T-helper 2 cell (primary cell): ENCODE measurements at regions not wholly inside any gene's neighbourhood (a gene's known extent, or its start where the extent isn't known, plus 50 kb on each side); places are given as distances from the start of the nearest gene placed in this dataset.

ENCODE experiments used
- DNase-seq, 5 experiments: peaks; one replicate each; pipeline versions ENCODE4 v3.0.0 to v3.0.0-alpha.2; 2012 to 2022

DNA sequence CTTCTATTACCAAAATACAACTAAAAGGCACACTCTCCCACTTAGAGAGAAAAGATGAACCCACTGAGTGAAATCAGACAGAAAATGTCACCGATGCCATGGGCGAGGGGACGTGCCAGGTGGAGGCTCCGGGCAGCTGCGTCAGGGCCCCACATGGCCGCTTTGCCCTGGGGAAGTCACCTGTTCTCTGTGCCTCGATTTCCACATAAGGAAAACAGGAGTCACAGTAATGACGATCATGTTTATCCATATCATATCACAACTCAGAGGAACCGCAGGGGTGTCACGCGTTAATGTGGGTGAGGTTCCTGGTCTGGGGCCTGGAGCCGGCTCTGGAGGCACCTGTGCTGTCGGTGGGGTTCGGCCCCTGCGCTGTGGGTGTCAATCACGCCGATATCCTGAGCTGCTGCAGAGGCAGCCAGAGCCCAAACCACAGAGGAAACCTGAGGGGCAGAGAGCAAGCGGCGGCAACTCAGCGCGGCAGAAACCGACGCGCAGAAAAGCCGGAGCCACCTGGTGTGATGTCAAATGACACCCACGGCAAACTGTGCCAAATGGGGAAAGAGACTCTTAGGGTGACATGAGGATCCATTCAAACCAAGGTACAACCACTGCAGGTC lies 243.7 kb downstream of the BRD1 start:
- DNase-seq: no peak

DNA sequence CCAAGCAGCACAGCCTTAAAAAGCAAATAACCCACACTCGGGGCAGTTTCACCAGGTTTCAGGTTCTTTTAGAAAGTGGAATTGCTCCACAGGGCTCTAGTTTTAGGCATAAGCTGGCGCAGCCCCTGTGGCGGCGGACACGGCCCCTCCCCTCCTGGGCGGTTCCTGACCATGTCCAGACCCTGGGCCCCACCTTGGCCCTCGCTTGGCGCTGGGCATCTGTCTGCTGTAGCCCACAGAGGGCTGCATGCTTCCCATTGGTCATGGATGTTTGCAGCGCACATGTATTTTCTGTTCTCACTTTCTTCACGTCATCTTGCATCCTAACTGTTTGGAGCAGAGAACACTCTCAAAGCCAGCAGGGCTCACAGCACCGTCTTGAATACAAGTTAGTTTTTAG lies 244.3 kb downstream of the BRD1 start:
- no peak for DNase-seq

DNA sequence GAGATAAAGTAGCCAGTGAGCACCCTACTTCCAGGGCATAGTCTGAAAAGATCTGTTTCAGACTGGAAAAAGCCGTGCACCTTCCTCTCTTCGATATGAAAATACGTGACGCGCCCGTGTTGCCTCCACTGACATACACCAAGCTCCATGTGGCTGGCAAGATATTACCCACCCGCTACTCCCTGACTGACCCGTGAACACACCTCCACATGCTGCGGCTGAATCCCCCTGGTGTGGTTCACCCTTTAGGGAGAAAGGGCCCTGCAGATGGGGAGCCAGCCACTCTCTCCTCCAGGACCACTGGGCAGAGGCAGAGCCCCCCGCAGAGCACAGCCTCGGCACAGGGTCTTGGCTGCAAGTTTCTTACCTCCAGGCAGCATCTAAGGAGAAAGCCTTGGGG lies 245.0 kb downstream of the BRD1 start:
- DNase-seq: no peak

DNA sequence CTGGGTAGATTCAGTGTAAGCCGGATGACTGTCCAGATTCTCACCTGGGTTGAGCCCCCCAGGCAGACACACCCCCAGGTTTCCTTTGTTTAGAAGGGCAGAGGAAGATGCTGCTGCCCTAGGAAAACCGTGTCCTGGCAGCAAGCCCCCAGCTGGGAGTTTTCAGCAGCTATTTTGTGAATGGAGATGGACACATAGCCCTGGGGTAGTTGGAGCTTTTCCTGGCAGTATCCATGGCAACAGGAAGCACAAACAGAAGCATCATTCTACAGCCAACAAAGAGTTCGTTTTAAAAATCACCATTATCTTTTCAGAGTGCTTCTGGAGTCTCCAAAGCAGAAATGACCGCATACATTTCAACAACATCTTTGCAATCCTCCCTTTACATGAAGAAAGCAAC lies 245.5 kb downstream of the BRD1 start:
- DNase-seq: no peak

DNA sequence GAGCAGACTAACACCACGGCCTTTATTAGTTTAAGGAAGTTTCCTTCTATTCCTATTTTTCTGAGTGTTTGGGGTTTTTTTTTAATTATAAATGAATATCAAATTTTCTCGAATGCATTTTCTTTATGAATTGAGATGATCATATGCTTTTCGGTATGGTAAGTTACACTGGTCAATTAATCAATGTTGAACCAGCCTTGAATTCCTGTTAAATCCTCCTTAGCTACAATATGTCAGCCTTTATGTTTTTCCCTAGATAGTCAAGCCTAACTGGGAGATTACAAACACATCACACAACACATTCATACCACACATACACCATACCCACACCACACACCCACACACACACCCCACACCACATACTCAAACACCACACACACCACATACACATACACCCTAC lies 247.6 kb downstream of the BRD1 start:
- DNase-seq: no peak

DNA sequence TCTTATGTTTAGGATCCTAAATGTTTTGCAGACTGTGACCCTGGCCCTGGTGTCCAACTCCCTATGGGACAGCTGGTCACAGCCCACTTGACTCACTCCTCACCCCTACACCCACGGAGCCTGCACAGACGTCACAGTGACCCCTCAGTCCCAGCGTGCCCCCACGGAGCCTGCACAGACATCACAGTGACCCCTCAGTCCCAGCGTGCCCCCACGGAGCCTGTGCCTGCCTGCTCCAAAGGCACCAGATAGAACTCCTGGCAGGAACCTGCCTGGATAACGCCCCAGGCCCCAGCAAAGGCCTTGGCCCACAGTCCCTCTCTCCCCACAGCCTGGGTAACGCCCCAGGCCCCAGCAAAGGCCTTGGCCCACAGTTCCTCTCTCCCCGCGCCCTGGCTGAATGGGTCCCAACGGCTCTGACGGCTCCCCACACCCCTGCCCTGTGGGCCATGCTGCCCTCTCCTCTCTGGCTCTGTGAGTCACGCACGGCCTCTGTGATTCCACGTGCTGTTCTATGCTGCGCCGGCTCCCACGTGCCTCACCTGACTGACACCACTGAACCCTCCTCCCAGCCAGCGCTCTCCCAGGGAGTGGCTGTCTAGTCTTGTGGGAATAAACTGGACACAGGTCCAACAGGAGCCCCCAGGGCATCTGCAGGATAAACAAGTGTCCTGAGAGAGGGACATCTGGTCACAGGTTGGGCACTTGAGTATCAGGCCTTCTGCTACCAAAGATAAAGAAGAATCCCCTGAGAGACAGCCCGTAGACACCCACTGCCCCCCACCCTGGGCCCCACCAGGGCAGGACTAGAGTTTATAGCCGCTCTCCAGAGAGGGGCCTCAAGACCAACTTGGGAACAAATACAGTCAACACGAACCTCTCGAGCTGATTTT lies 250.3 kb downstream of the BRD1 start:
- no peak for DNase-seq

DNA sequence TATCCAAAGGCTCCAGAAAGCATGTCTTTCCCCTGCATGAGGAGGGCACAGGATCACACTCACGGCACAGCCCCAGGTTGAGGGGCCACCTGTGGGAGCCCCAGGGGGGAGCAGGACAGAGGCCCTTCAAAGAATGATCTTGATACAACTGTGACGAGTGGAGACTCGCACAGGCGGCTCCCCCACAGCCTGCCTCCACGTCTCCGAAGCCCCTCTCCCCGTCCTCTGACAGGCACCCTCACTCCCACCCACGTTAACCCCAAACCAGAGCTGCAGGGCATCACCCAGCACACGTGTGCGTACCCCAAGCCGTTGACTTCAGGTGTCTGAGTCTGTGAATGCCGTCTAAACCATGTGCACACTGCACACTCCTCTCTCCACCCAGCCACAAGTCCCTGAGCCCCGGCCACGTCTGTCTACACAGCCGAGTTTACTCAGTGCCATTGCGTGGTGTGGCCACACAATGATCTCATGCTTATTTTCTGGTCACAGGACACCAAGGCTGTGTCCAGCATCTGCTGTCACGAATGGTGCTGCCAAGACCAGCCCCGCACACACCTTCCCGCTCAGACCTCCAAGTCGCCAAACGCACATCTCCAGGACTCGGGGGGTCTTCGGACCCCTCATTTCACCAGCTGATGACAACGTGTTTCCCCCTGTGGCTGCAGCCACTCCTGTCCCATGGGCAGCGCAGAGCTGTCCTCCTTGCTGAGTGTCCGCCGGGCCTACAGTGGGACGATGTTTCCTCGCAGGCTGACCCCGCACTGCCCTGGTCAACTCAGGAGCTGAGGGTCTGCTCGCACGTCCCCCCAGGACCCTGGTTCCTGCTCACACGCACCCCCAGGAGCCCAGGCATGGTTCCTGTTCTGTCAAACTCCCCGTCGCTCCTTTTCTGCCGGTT lies 251.2 kb downstream of the BRD1 start:
- DNase-seq: no peak

DNA sequence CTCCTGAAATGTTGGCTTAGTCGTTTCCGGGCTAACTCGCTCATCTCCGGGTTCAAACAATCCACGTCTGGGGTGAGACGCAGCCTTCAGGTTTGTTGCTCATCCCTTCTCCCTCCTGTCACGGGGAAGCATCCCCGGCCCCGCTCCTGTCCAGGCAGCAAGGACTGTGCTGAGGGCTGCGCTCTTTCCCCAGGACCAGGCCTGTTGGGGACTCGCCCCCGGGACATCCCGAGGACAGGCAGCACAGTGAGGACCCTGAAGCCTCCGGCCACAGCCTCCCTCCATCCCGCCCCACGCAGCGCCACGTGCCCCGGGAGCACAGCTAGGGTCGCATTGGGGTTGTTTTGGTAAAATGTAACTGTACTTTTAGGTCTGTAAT lies 252.0 kb downstream of the BRD1 start:
- no peak for DNase-seq

DNA sequence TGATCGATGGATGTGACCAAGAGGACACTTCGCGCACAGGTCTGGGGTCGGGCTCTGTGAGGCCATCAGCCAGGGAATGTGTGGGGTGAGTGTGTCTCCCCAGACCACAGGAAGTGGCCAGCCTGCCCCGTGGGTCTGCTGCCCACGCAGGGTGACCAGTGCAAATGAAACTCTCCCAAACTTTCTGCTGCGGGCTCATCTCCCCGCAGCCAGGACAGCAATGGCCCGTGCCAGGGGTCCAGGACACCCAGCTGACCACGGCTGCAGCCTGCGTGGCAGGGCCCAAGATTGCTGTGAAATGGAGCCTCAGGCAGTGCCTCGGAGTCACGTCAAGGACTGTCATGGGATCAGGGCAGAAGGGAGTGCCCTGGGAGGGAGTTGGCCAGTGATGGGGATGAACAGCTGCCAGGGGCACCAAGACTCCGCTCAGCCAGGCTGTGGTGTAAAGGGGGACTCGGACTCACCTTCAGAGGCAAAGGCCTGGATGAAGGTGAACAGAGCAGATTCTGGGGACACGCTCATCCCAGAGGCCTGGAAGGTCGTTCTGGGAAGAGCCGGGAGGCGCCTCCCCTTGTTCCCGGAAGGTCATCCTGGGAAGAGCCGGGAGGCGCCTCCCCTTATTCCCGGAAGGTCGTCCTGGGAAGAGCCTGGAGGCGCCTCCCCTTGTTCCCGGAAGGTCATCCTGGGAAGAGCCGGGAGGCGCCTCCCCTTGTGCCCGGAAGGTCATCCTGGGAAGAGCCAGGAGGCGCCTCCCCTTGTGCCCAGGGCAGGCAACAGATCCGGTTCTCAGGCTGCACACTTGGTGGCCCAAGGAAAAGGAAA lies 252.6 kb downstream of the BRD1 start:
- DNase-seq: no peak

DNA sequence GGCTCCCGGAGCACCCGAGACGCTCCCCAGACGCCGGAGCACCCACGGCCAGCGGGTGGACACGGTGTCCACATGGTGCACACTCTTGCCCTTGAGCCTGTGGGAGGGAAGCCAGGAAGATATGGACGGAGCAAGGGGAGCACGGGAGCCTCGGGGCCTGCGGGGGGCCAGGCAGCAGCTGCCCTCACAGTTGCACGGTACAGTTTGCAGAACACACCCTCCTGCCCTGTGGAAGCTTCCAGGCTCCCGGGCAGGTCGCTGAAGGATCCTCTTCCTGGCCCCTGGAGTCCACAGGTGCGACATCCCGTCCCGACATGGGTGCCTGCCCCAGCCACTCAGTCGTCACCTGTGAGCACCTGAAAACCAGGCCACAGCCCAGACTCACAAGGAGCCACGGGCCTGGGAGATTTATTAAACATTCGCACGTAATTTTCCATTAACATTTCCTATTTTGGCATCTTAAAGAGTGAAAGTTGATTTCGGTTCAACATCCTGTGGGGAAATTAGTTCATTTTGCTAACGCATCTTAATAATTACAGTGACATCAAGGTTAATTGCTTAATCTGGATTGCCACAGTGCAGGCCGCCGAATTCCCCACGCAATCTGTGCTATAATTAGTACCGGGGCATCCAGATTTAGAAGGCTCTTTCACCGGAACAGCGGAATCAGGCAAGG lies 253.3 kb downstream of the BRD1 start:
- DNase-seq: no peak

DNA sequence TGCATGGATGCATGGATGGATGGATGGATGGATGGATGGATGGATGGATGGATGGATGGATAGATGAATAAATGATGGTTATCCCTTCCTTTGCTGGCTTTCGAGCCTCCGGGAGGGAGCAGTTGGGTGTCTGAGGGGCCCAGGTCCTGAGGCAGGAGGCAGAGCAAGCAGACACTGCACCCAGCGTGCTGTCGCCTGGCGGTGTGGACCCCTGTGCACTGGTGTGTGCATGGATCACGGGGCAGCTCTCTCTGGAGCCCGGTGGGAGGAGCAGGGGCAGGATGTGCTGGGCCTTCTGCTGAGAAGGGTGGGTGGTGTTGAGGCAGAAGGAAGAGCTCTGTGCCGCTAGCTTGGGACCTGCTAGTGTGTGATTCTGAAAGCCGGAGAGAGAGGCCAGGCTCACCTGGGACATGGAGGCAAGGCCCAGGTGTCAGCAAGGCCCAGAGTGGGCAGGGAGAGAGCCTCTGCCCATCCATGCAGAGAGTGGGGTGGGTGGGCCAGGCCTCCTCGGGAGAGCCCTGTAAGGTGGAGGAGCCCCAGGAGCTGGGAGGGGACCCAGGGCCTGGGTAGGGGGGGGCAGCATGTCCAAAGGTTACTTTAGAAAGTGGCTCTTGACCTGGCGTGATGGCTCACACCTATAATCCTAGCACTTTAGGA lies 254.4 kb downstream of the BRD1 start:
- no peak for DNase-seq

DNA sequence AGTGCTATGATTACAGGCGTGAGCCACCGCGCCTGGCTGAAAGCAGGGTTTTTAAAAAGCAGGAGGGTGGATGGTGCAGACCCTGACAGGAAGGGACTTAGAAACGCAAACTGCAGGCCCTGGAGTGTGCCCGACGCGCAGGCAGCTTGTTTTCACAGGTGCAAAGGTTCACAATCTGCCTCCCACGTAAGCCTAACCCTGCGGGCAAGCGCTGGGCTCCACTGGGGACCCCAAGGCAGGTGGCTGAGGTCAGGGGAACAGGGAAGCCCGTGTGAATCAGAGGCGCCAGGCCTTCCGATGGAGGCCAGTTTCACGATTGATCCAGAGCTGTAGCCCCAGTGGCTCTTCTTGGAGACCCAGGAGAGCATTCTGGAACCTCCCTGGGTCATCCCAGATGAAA lies 256.3 kb downstream of the BRD1 start:
- no peak for DNase-seq

DNA sequence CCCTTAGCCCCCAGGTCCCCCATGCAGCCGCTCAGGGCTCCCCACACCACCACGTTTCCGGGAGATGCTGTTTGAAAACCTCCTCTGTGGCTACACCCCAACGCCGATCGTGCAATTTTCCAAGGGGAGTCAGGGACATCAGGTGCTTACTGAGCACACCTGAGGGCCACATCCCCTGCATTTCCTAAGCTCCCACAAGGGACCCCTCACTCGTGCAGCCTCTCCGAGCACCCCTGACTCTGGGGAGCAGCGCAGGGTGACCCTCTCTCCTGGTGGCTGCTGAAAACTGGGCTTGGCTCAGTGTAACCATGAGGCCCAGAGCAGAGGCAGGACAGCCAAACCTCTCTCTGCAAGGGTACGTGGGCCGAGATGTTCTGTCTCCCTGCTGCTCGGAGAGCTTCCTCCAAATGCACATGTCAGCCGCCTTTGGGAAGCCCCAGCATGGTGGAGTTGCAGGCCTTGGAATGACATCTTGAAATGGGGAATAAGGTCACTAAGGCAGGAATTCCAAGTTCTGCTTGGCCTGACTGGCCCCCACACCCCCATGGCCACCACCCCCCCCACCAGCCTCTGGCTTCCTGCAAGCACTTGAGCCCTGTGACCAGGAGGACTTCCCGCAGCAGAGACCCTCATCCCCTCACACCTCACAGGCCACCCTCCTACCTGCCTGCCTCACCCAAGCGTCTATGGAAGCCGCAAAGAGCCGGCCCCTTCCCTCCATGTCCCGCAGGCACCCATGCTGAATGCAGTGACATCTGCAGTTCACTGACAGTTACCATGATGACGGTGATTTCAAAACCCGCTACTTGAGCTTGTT lies 257.4 kb downstream of the BRD1 start:
- DNase-seq: no peak

DNA sequence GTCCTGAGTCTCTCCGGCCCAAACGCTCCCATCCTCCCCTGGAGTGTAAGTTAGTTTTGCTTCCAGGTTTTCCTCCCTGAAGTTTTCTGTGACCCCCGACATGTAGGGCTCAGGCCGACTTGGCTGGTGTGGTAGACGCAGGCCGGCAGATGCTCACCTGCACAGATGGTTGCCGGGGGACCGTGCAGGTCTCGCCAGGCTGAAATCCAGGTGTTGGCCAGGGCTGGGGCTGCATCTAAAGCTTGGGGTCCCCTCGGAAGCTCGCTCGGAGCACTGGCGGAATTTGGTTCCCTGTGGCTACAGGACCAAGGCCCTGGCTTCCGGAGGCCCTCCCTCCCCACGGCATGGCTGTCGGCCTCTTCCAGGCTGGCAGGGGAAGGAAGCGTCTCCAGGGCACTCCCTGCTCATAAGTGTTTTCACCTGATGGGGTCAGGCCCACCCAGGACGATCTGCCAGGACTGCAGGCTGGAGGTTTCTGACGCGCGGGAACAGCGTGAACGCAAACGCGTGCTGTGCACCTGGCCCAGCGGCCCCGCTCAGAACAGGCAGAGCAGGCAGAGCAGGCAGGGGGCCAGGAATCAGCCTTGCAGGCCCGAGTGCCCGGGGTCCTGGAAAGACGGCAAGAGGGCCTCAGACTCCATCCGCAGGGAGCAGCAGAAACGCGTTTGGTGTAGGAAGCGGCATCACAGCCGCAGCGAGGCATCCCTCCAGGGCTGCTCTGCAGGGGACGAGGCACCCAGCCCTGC lies 258.2 kb downstream of the BRD1 start:
- no peak for DNase-seq

DNA sequence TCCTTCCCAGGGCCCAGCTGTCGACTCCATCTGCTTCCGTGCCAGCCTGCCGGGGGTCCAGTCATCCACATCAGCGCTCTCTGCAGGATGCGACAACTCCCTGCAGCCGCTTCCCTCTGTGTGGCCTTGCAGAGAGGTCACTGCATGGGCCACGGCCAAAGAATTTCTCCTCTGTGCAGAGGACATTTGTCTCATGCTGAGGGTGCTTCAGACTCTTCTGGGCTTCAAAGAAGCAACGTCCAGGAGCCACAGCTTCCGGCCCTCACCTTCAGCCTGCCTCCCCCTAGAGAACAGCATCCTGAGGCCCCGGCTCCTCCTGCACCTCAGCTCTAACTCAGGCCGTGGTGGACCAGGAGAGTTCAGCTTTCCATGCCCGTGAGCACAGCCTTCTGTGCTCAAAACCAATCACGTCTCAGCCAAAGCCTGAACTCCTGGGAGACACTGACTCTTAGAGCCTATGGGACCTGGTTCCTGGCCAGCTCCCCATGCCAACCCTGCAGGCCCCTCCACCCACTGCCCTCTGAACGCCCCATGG lies 258.9 kb downstream of the BRD1 start:
- no peak for DNase-seq

DNA sequence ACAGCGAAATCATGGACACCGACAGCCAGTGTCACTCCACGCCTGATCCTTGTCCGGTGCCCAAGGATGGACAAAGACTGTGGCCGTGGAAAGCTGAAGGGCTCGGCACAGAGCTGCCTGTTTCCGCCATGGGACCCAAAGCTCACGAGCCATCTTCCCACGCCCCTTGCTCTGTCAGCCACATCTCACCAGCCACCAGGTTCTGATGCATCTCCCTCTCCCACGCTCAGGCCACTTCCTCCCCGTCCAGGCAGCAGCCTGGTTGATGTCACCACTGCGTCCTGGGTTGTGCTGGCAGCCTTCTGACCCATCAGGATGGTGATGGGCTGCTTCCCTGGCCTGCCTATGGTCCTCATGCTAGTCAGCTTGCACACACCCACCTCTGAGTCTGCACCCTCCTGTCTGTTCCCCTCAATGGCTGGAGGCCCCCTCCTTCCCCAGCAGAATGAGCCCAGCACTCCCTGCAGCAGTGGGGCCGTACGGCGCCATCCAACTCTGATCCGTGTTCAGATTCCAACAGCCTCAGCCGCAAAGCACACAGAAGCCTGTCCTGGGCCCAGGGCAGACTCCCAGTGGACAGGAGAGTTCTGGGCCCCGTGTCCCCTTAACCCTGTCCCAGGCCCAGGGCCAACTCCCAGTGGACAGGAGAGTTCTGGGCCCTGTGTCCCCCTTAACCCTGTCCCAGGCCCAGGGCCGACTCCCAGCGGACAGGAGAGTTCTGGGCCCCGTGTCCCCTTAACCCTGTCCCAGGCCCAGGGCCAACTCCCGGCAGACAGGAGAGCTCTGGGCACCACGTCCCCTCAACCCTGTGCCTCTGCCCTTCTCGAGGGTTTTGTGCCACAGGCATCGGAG lies 259.5 kb downstream of the BRD1 start:
- no peak for DNase-seq

DNA sequence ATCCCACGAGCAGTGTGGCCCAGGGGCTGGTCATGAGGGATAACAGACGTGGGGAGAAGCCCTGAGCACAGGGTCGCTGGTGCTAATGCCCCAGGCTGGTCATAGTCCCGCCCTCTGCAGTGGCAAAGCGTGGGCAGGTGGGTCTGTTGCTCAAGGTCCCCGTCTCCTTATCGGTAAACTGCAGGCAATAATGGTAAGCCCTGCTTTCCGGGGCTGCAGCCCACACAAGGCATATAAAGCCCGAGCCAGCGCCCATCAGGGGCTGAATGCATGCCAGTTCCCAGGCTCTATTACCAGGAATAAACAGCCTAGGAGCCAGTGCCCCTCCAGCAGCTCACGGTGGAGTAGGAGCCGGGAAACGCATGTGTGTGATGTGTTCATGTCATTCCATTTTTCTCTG lies 261.0 kb downstream of the BRD1 start:
- no peak for DNase-seq

DNA sequence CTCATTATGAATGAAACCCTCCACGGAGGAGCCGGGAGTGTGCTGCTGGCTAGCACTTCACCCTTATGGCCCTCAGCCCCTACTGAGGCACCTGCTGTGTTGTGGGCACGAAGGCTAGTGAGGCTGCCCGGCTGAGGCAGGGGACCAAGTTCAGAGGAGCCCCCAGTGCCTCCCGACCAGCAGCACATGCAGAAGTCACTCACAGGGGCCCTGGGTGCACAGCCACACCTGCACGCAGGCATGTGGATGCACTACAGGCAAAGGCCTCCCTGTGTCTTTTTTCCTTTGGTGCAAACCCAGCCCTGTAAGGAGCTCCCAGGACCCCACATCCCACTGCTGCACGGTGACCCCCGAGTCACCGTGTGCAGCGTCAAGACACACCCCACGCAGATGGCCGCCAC lies 261.5 kb downstream of the BRD1 start:
- DNase-seq: no peak

DNA sequence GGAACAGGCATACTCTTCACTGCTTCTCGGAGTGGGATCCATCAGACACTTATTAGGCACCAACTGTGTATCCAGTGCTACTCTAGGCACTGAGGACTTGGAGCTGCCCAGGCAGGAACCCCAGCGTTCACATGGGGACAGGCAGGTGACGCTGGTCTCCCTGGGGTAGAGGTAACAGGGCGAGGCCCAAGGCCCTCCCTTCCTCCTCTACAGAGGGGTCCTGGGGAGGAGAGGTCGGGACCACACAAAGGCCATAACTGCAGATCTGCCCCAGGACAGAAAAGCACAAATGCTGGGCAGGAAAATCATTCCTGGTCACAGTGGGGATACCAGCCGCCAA lies 262.2 kb downstream of the BRD1 start:
- DNase-seq: no peak
